ENCODE measurements at regions not wholly inside any gene's neighbourhood (a gene's known extent, or its start where the extent isn't known, plus 50 kb on each side); places are given as distances from the start of the nearest gene placed in this dataset.
A peak's percentile ranks its signal among the peaks of the same experiment; 100 is the strongest.

- H3K27ac Mint-ChIP-seq, result no peak overlapping the region
- no peaks in the 10 kb centered on the region for H3K9me3 Mint-ChIP-seq
- H3K27me3 Mint-ChIP-seq, result peaks cover 64% of the 10 kb centered on the region
- no peaks in the 10 kb centered on the region for H3K36me3 Mint-ChIP-seq
- H3K4me1 Mint-ChIP-seq (ENCODE audit: unreplicated experiment), result no peaks in the 10 kb centered on the region
- no peak overlapping the region for H3K4me3 Mint-ChIP-seq
- peak; percentile 77 for DNase-seq (ENCODE audit: extremely low spot score, unreplicated experiment)
- peak; percentile 91 for TF ChIP-seq CTCF (conservative IDR thresholded peaks at IDR 0.05)
Observed at GRCh38 chr6:84422380-84422968, 195.0 kb upstream of the CEP162 start.

DNA sequence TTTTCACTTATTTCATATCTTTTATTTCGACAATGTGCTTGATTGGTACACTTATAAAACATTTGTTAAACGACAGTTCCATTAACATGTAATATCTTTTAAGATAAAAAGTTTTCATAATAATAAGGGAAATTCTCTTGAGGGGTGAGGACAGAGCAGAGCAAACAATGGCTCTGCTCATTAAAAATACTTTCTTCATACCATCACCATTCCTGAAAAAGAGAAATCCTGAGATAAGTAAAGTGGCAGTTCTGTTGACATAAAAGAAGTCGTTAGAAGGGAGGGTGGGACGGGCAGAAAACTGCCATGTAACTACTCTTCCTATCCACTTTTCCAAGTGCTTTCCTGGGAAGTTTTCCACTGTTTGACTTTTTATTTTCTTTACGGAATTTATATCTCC is 193.6 kb upstream of the CEP162 start:
- no peak for TF ChIP-seq CTCF (conservative IDR thresholded peaks at IDR 0.05)
- no peak overlapping the region for H3K27ac Mint-ChIP-seq
- no peaks in the 10 kb centered on the region for H3K36me3 Mint-ChIP-seq
- H3K4me3 Mint-ChIP-seq, result no peak overlapping the region
- peaks cover 51% of the 10 kb centered on the region for H3K27me3 Mint-ChIP-seq
- DNase-seq (ENCODE audit: extremely low spot score, unreplicated experiment), result no peak
- no peaks in the 10 kb centered on the region for H3K4me1 Mint-ChIP-seq (ENCODE audit: unreplicated experiment)
- no peaks in the 10 kb centered on the region for H3K9me3 Mint-ChIP-seq

- DNase-seq (ENCODE audit: extremely low spot score, unreplicated experiment), result no peak
- no peaks in the 10 kb centered on the region for H3K9me3 Mint-ChIP-seq
- no peak for TF ChIP-seq CTCF (conservative IDR thresholded peaks at IDR 0.05)
- H3K27ac Mint-ChIP-seq, result no peak overlapping the region
- H3K27me3 Mint-ChIP-seq, result peaks cover 50% of the 10 kb centered on the region
- H3K4me1 Mint-ChIP-seq (ENCODE audit: unreplicated experiment), result no peaks in the 10 kb centered on the region
- H3K36me3 Mint-ChIP-seq, result no peaks in the 10 kb centered on the region
- no peak overlapping the region for H3K4me3 Mint-ChIP-seq
Observed at GRCh38 chr6:84417260-84417659, 189.8 kb upstream of the CEP162 start.

DNA sequence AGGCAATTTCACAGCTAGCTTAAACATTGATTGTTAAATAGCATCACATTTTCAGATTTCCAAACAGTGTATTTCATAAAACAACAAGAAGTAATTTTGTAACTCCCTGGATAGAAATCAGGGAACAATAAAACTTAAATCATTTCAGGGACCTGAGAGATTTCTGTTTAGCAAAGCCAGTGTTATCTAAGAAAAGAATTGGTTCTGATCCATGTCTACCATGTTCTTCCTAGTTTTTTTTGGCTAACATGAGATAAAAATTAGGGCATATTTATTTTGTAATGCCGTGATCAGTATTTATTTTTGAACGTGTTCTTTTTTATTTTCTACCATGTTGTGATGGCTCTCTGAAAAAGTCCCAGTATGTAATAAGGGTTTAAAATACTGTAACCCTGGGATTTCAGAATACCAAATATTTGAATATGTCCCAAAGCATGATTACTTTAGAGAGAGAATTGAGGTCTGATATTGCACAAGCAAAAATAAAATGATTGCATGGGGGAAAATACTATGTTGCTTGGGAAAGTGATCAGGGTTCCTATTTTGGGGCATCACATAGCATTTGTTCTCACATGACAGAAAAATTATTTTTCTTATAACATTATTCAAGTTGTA is 188.7 kb upstream of the CEP162 start:
- no peak for DNase-seq (ENCODE audit: extremely low spot score, unreplicated experiment)
- peaks cover 44% of the 10 kb centered on the region for H3K27me3 Mint-ChIP-seq
- H3K9me3 Mint-ChIP-seq, result no peaks in the 10 kb centered on the region
- TF ChIP-seq CTCF (conservative IDR thresholded peaks at IDR 0.05), result no peak
- H3K36me3 Mint-ChIP-seq, result no peaks in the 10 kb centered on the region
- no peak overlapping the region for H3K27ac Mint-ChIP-seq
- no peak overlapping the region for H3K4me3 Mint-ChIP-seq
- no peaks in the 10 kb centered on the region for H3K4me1 Mint-ChIP-seq (ENCODE audit: unreplicated experiment)

GRCh38 chr6:84415517-84415916 is 188.1 kb upstream of the CEP162 start:
- peaks cover 2% of the 10 kb centered on the region for H3K4me1 Mint-ChIP-seq (ENCODE audit: unreplicated experiment)
- H3K27me3 Mint-ChIP-seq, result peaks cover 39% of the 10 kb centered on the region
- no peaks in the 10 kb centered on the region for H3K36me3 Mint-ChIP-seq
- no peak for TF ChIP-seq CTCF (conservative IDR thresholded peaks at IDR 0.05)
- no peak for DNase-seq (ENCODE audit: extremely low spot score, unreplicated experiment)
- H3K27ac Mint-ChIP-seq, result no peak overlapping the region
- no peak overlapping the region for H3K4me3 Mint-ChIP-seq
- H3K9me3 Mint-ChIP-seq, result no peaks in the 10 kb centered on the region

Data from type B pancreatic cell (in vitro differentiated cells).